NCI-H146 (cell line): ENCODE measurements at regions not wholly inside any gene's neighbourhood (a gene's known extent, or its start where the extent isn't known, plus 50 kb on each side); places are given as distances from the start of the nearest gene placed in this dataset.
A peak's percentile ranks its signal among the peaks of the same experiment; 100 is the strongest.
"Not testable (repeated sequence)": the region's sequence is repeated elsewhere in the genome, so short reads cannot be mapped to it uniquely, and the experiment has no call there.

Source experiments
- DNase-seq: peaks from one replicate; lab custom pipeline; 2025; lab: John Stamatoyannopoulos, UW

- no peak for DNase-seq
Observed at GRCh38 chr15:88995449-88995848, 82.3 kb upstream of the MFGE8 start.

- DNase-seq = no peak
Observed at GRCh38 chr15:88997531-88997930, 84.4 kb upstream of the MFGE8 start.

- DNase-seq = no peak
Observed at GRCh38 chr15:88998980-88999713, 86.0 kb upstream of the MFGE8 start.

GRCh38 chr15:89001708-89002275 lies 86.5 kb upstream of the ABHD2 start:
- not testable (repeated sequence) for DNase-seq

GRCh38 chr15:89002281-89002761 lies 85.9 kb upstream of the ABHD2 start:
- DNase-seq = no peak

- no peak for DNase-seq
Observed at GRCh38 chr15:89002830-89003229, 85.4 kb upstream of the ABHD2 start.

- DNase-seq = no peak
Observed at GRCh38 chr15:89003865-89004725, 84.2 kb upstream of the ABHD2 start.

GRCh38 chr15:89004726-89005030 lies 83.6 kb upstream of the ABHD2 start:
- DNase-seq = no peak

- not testable (repeated sequence) for DNase-seq
Observed at GRCh38 chr15:89007527-89007926, 80.7 kb upstream of the ABHD2 start.

- no peak for DNase-seq
Observed at GRCh38 chr15:89007989-89008388, 80.3 kb upstream of the ABHD2 start.

GRCh38 chr15:89009080-89009479 lies 79.2 kb upstream of the ABHD2 start:
- no peak for DNase-seq

GRCh38 chr15:89015412-89016097 lies 72.7 kb upstream of the ABHD2 start:
- DNase-seq = no peak

- DNase-seq = no peak
Observed at GRCh38 chr15:89016549-89017041, 71.7 kb upstream of the ABHD2 start.

- peak; percentile 51 for DNase-seq
Observed at GRCh38 chr15:89017370-89018066, 70.7 kb upstream of the ABHD2 start.

- no peak for DNase-seq
Observed at GRCh38 chr15:89018207-89018606, 70.0 kb upstream of the ABHD2 start.

- no peak for DNase-seq
Observed at GRCh38 chr15:89019436-89019835, 68.8 kb upstream of the ABHD2 start.

GRCh38 chr15:89021224-89021623 lies 67.0 kb upstream of the ABHD2 start:
- no peak for DNase-seq

GRCh38 chr15:89021886-89022285 lies 66.4 kb upstream of the ABHD2 start:
- not testable (repeated sequence) for DNase-seq

- no peak for DNase-seq
Observed at GRCh38 chr15:89023311-89023961, 64.8 kb upstream of the ABHD2 start.

GRCh38 chr15:89024418-89024817 lies 63.8 kb upstream of the ABHD2 start:
- no peak for DNase-seq

GRCh38 chr15:89026167-89026566 lies 62.1 kb upstream of the ABHD2 start:
- DNase-seq = no peak
